ENCODE measurements at regions not wholly inside any gene's neighbourhood (a gene's known extent, or its start where the extent isn't known, plus 50 kb on each side); places are given as distances from the start of the nearest gene placed in this dataset.
A peak's percentile ranks its signal among the peaks of the same experiment; 100 is the strongest.
"Not testable (repeated sequence)": the region's sequence is repeated elsewhere in the genome, so short reads cannot be mapped to it uniquely, and the experiment has no call there.

- peak; percentile 26 to 35 for DNase-seq (ENCODE audit: low read depth in 2 of 2)
Observed at GRCh38 chr7:92916770-92917224, 80.4 kb upstream of the CDK6 start.

GRCh38 chr7:92915348-92915747, 79.0 kb upstream of the CDK6 start:
- DNase-seq (ENCODE audit: low read depth in 2 of 2) = no peak

GRCh38 chr7:92914645-92915044, 78.3 kb upstream of the CDK6 start:
- DNase-seq (ENCODE audit: low read depth in 2 of 2) = no peak

GRCh38 chr7:92913849-92914248, 77.5 kb upstream of the CDK6 start:
- no peak for DNase-seq (ENCODE audit: low read depth in 2 of 2)

- no peak for DNase-seq (ENCODE audit: low read depth in 2 of 2)
Observed at GRCh38 chr7:92910976-92911375, 74.6 kb upstream of the CDK6 start.

GRCh38 chr7:92909686-92910475, 73.5 kb upstream of the CDK6 start:
- no peak for DNase-seq (ENCODE audit: low read depth in 2 of 2)

- peak; percentile 88 to 89 for DNase-seq (ENCODE audit: low read depth in 2 of 2)
Observed at GRCh38 chr7:92904244-92905131, 68.1 kb upstream of the CDK6 start.

GRCh38 chr7:92898798-92899197, 62.4 kb upstream of the CDK6 start:
- DNase-seq (ENCODE audit: low read depth in 2 of 2) = no peak

- not testable (repeated sequence) for DNase-seq (ENCODE audit: low read depth in 2 of 2)
Observed at GRCh38 chr7:92894857-92895256, 58.5 kb upstream of the CDK6 start.

GRCh38 chr7:92889081-92889480, 52.7 kb upstream of the CDK6 start:
- DNase-seq (ENCODE audit: low read depth in 2 of 2) = no peak
